ENCODE measurements at regions not wholly inside any gene's neighbourhood (a gene's known extent, or its start where the extent isn't known, plus 50 kb on each side); places are given as distances from the start of the nearest gene placed in this dataset.

- no peak overlapping the region for H3K9ac ChIP-seq (ENCODE audit: low read length)
- no peak overlapping the region for H4K8ac ChIP-seq (ENCODE audit: low read depth, low read length)
- no peak overlapping the region for H3K18ac ChIP-seq (ENCODE audit: low read length)
- no peak overlapping the region for H2BK120ac ChIP-seq (ENCODE audit: low read depth, low read length)
- no peak overlapping the region for H3K27ac ChIP-seq (ENCODE audit: low read depth, low read length)
- H3K79me1 ChIP-seq (ENCODE audit: low read length): no peaks in the 10 kb centered on the region
- H3K23ac ChIP-seq (ENCODE audit: low read length): no peak overlapping the region
- no peak overlapping the region for H2BK15ac ChIP-seq (replicated peaks; ENCODE audit: low read depth)
- H3K27me3 ChIP-seq (ENCODE audit: insufficient read depth, low read length, poor library complexity): no peaks in the 10 kb centered on the region
- H2BK5ac ChIP-seq (ENCODE audit: low read length): no peak overlapping the region
- H4K5ac ChIP-seq (ENCODE audit: low read length): no peak overlapping the region
- no peaks in the 10 kb centered on the region for H3K36me3 ChIP-seq (ENCODE audit: control insufficient read depth, insufficient read depth, low read length)
- H3K79me2 ChIP-seq (ENCODE audit: control insufficient read depth, insufficient read depth, low read length): no peaks in the 10 kb centered on the region
- no peak overlapping the region for H3K4me3 ChIP-seq (ENCODE audit: low read length)
- H3K4me2 ChIP-seq (ENCODE audit: low read length): no peak overlapping the region
- peak; percentile 81 for DNase-seq
- H3K56ac ChIP-seq (ENCODE audit: low read length): no peak overlapping the region
- H3K4ac ChIP-seq (ENCODE audit: low read depth, low read length): no peak overlapping the region
- no peaks in the 10 kb centered on the region for H3K4me1 ChIP-seq (ENCODE audit: control insufficient read depth, low read depth, low read length)
- H2AK5ac ChIP-seq (ENCODE audit: low read length): no peak overlapping the region
Measured at GRCh38 chr11:15826826-15827225, 529.5 kb downstream of the SOX6 start.

- Histone ChIP-seq H3K4me2 (ENCODE audit: low read length) (no peak overlapping the region), H3K9ac (ENCODE audit: low read length) (no peak overlapping the region), H3K56ac (ENCODE audit: low read length) (no peak overlapping the region), H3K23ac (ENCODE audit: low read length) (no peak overlapping the region), H2BK5ac (ENCODE audit: low read length) (no peak overlapping the region), H3K27ac (ENCODE audit: low read depth, low read length) (no peak overlapping the region), H3K79me1 (ENCODE audit: low read length) (no peaks in the 10 kb centered on the region), H3K4ac (ENCODE audit: low read depth, low read length) (no peak overlapping the region), H3K4me3 (ENCODE audit: low read length) (no peak overlapping the region), H2BK120ac (ENCODE audit: low read depth, low read length) (no peak overlapping the region), H3K79me2 (ENCODE audit: control insufficient read depth, insufficient read depth, low read length) (no peaks in the 10 kb centered on the region), H3K27me3 (ENCODE audit: insufficient read depth, low read length, poor library complexity) (no peaks in the 10 kb centered on the region), H3K4me1 (ENCODE audit: control insufficient read depth, low read depth, low read length) (no peaks in the 10 kb centered on the region), H3K18ac (ENCODE audit: low read length) (no peak overlapping the region), H2BK15ac (replicated peaks; ENCODE audit: low read depth) (no peak overlapping the region), H2AK5ac (ENCODE audit: low read length) (no peak overlapping the region), H4K5ac (ENCODE audit: low read length) (no peak overlapping the region), H4K8ac (ENCODE audit: low read depth, low read length) (no peak overlapping the region), H3K36me3 (ENCODE audit: control insufficient read depth, insufficient read depth, low read length) (no peaks in the 10 kb centered on the region)
- no CpG with 5 or more reads among the region's 9 CpGs for WGBS (ENCODE audit: extremely low coverage, insufficient coverage, low lambda C conversion rate)
- DNase-seq: no peak
Measured at GRCh38 chr11:15828215-15828853, 528.0 kb downstream of the SOX6 start.

GRCh38 chr11:15829312-15829711 is 527.0 kb downstream of the SOX6 start:
- H3K56ac ChIP-seq (ENCODE audit: low read length): no peak overlapping the region
- H3K4me2 ChIP-seq (ENCODE audit: low read length): no peak overlapping the region
- H2BK15ac ChIP-seq (replicated peaks; ENCODE audit: low read depth): no peak overlapping the region
- H4K5ac ChIP-seq (ENCODE audit: low read length): no peak overlapping the region
- no peaks in the 10 kb centered on the region for H3K27me3 ChIP-seq (ENCODE audit: insufficient read depth, low read length, poor library complexity)
- H2BK120ac ChIP-seq (ENCODE audit: low read depth, low read length): no peak overlapping the region
- H2AK5ac ChIP-seq (ENCODE audit: low read length): no peak overlapping the region
- H3K18ac ChIP-seq (ENCODE audit: low read length): no peak overlapping the region
- H3K4me1 ChIP-seq (ENCODE audit: control insufficient read depth, low read depth, low read length): no peaks in the 10 kb centered on the region
- no peak overlapping the region for H3K23ac ChIP-seq (ENCODE audit: low read length)
- no peak for DNase-seq
- no CpG with 5 or more reads among the region's 1 CpG for WGBS (ENCODE audit: extremely low coverage, insufficient coverage, low lambda C conversion rate)
- H3K79me2 ChIP-seq (ENCODE audit: control insufficient read depth, insufficient read depth, low read length): no peaks in the 10 kb centered on the region
- no peak overlapping the region for H3K27ac ChIP-seq (ENCODE audit: low read depth, low read length)
- H4K8ac ChIP-seq (ENCODE audit: low read depth, low read length): no peak overlapping the region
- no peak overlapping the region for H3K4ac ChIP-seq (ENCODE audit: low read depth, low read length)
- no peak overlapping the region for H3K4me3 ChIP-seq (ENCODE audit: low read length)
- no peaks in the 10 kb centered on the region for H3K79me1 ChIP-seq (ENCODE audit: low read length)
- no peaks in the 10 kb centered on the region for H3K36me3 ChIP-seq (ENCODE audit: control insufficient read depth, insufficient read depth, low read length)
- H2BK5ac ChIP-seq (ENCODE audit: low read length): no peak overlapping the region
- no peak overlapping the region for H3K9ac ChIP-seq (ENCODE audit: low read length)

GRCh38 chr11:15830741-15831428 is 525.5 kb downstream of the SOX6 start:
- H3K4me3 ChIP-seq (ENCODE audit: low read length): no peak overlapping the region
- no peak for DNase-seq
- H3K9ac ChIP-seq (ENCODE audit: low read length): no peak overlapping the region
- no peak overlapping the region for H3K4ac ChIP-seq (ENCODE audit: low read depth, low read length)
- H4K8ac ChIP-seq (ENCODE audit: low read depth, low read length): no peak overlapping the region
- no peak overlapping the region for H3K56ac ChIP-seq (ENCODE audit: low read length)
- H2BK120ac ChIP-seq (ENCODE audit: low read depth, low read length): no peak overlapping the region
- no peaks in the 10 kb centered on the region for H3K36me3 ChIP-seq (ENCODE audit: control insufficient read depth, insufficient read depth, low read length)
- no peaks in the 10 kb centered on the region for H3K4me1 ChIP-seq (ENCODE audit: control insufficient read depth, low read depth, low read length)
- H3K4me2 ChIP-seq (ENCODE audit: low read length): no peak overlapping the region
- H3K27ac ChIP-seq (ENCODE audit: low read depth, low read length): no peak overlapping the region
- H2BK5ac ChIP-seq (ENCODE audit: low read length): no peak overlapping the region
- H2BK15ac ChIP-seq (replicated peaks; ENCODE audit: low read depth): no peak overlapping the region
- H2AK5ac ChIP-seq (ENCODE audit: low read length): no peak overlapping the region
- no peaks in the 10 kb centered on the region for H3K79me2 ChIP-seq (ENCODE audit: control insufficient read depth, insufficient read depth, low read length)
- no peaks in the 10 kb centered on the region for H3K27me3 ChIP-seq (ENCODE audit: insufficient read depth, low read length, poor library complexity)
- H3K18ac ChIP-seq (ENCODE audit: low read length): no peak overlapping the region
- no peak overlapping the region for H3K23ac ChIP-seq (ENCODE audit: low read length)
- no peaks in the 10 kb centered on the region for H3K79me1 ChIP-seq (ENCODE audit: low read length)
- no CpG with 5 or more reads among the region's 9 CpGs for WGBS (ENCODE audit: extremely low coverage, insufficient coverage, low lambda C conversion rate)
- no peak overlapping the region for H4K5ac ChIP-seq (ENCODE audit: low read length)

GRCh38 chr11:15835788-15836411 is 520.4 kb downstream of the SOX6 start:
- no CpG with 5 or more reads among the region's 7 CpGs for WGBS (ENCODE audit: extremely low coverage, insufficient coverage, low lambda C conversion rate)
- no peak overlapping the region for H2BK5ac ChIP-seq (ENCODE audit: low read length)
- no peak overlapping the region for H3K23ac ChIP-seq (ENCODE audit: low read length)
- H3K36me3 ChIP-seq (ENCODE audit: control insufficient read depth, insufficient read depth, low read length): no peaks in the 10 kb centered on the region
- no peak overlapping the region for H3K27ac ChIP-seq (ENCODE audit: low read depth, low read length)
- H3K27me3 ChIP-seq (ENCODE audit: insufficient read depth, low read length, poor library complexity): no peaks in the 10 kb centered on the region
- no peak overlapping the region for H3K4me3 ChIP-seq (ENCODE audit: low read length)
- DNase-seq: no peak
- no peak overlapping the region for H4K5ac ChIP-seq (ENCODE audit: low read length)
- no peak overlapping the region for H3K56ac ChIP-seq (ENCODE audit: low read length)
- H2BK120ac ChIP-seq (ENCODE audit: low read depth, low read length): no peak overlapping the region
- no peak overlapping the region for H2BK15ac ChIP-seq (replicated peaks; ENCODE audit: low read depth)
- H3K4me2 ChIP-seq (ENCODE audit: low read length): no peak overlapping the region
- H3K4me1 ChIP-seq (ENCODE audit: control insufficient read depth, low read depth, low read length): no peaks in the 10 kb centered on the region
- H4K8ac ChIP-seq (ENCODE audit: low read depth, low read length): no peak overlapping the region
- H3K79me2 ChIP-seq (ENCODE audit: control insufficient read depth, insufficient read depth, low read length): no peaks in the 10 kb centered on the region
- no peak overlapping the region for H3K18ac ChIP-seq (ENCODE audit: low read length)
- H3K79me1 ChIP-seq (ENCODE audit: low read length): no peaks in the 10 kb centered on the region
- no peak overlapping the region for H3K4ac ChIP-seq (ENCODE audit: low read depth, low read length)
- H3K9ac ChIP-seq (ENCODE audit: low read length): no peak overlapping the region
- H2AK5ac ChIP-seq (ENCODE audit: low read length): no peak overlapping the region
